PC-9 (cell line): ENCODE measurements at regions not wholly inside any gene's neighbourhood (a gene's known extent, or its start where the extent isn't known, plus 50 kb on each side); places are given as distances from the start of the nearest gene placed in this dataset.
A peak's percentile ranks its signal among the peaks of the same experiment; 100 is the strongest.

ENCODE experiments used
- BruUV-seq: library from RNA; stranded (reverse); fragments of 400-500 nt; replicated peaks from 2 replicates; lab custom pipeline; 2021; lab: Mats Ljungman, UMichigan
- CTCF ChIA-PET: fragments of 300-600 bp; sonication (Branson Sonifier 250); formaldehyde crosslinking; loops from one replicate; lab custom pipeline; 2022; ENCODE audit warnings: antibody characterized with exemption; lab: Charles Lee
- POLR2A ChIA-PET: fragments of 300-600 bp; sonication (Branson Sonifier 250); formaldehyde crosslinking; loops from one replicate; lab custom pipeline; 2022; ENCODE audit warnings: antibody characterized with exemption; ENCODE audit not compliant: unreplicated experiment; lab: Charles Lee
- DNase-seq, 2 experiments: peaks; one replicate each; pipeline versions ENCODE4 v3.0.0 to v3.0.0-alpha.2; 2015 to 2022; ENCODE audit warnings: mixed read lengths in 1 of 2
- H2AFZ ChIP-seq: fragments of 200-600 bp; sonication (generic); 2 replicates; pipeline ENCODE4 v1.8.1; 2017; ENCODE audit warnings: antibody characterized with exemption
- H3F3A ChIP-seq: fragments of 200-600 bp; sonication (generic); 2 replicates; pipeline ENCODE4 v1.8.1; 2017; ENCODE audit warnings: antibody characterized with exemption, mild to moderate bottlenecking, low read depth; ENCODE audit not compliant: insufficient read depth
- H3K27ac ChIP-seq: fragments of 200-600 bp; sonication (generic); 2 replicates; pipeline ENCODE4 v1.6.1; 2016; ENCODE audit warnings: mixed run types
- H3K27me3 ChIP-seq: fragments of 200-600 bp; sonication (generic); 2 replicates; pipeline ENCODE4 v1.6.1; 2016; ENCODE audit warnings: low read depth, mixed run types; ENCODE audit not compliant: insufficient read depth
- H3K36me3 ChIP-seq: fragments of 200-600 bp; sonication (generic); 2 replicates; pipeline ENCODE4 v1.6.1; 2016; ENCODE audit warnings: low read depth, mixed run types
- H3K4me1 ChIP-seq: fragments of 200-600 bp; sonication (generic); replicated peaks from 2 replicates; pipeline ENCODE4 v1.6.1; 2016; ENCODE audit warnings: mixed run types; ENCODE audit not compliant: insufficient read depth
- H3K4me2 ChIP-seq: fragments of 200-600 bp; sonication (generic); 2 replicates; pipeline ENCODE4 v1.6.1; 2017; ENCODE audit warnings: mixed run types
- H3K4me3 ChIP-seq: fragments of 200-600 bp; sonication (generic); 2 replicates; pipeline ENCODE4 v1.6.1; 2016; ENCODE audit warnings: mixed run types
- H3K79me2 ChIP-seq: fragments of 200-600 bp; sonication (generic); 2 replicates; pipeline ENCODE4 v1.6.1; 2017; ENCODE audit warnings: low read depth, mixed run types
- H3K9me2 ChIP-seq: fragments of 200-600 bp; sonication (generic); 2 replicates; pipeline ENCODE4 v1.8.1; 2017; ENCODE audit warnings: mild to moderate bottlenecking; ENCODE audit not compliant: insufficient read depth
- H3K9me3 ChIP-seq: fragments of 200-600 bp; sonication (generic); 2 replicates; pipeline ENCODE4 v1.8.1; 2016; ENCODE audit warnings: low read depth; ENCODE audit not compliant: insufficient read depth
- H4K20me1 ChIP-seq: fragments of 200-600 bp; sonication (generic); 2 replicates; pipeline ENCODE4 v1.8.1; 2017; ENCODE audit not compliant: insufficient read depth
- CTCF ChIP-seq: fragments of 200-600 bp; sonication (generic); conservative IDR thresholded peaks from 2 replicates; pipeline ENCODE4 v1.6.1; 2017; ENCODE audit warnings: mixed run types, antibody characterized with exemption, mild to moderate bottlenecking, moderate library complexity
- EZH2 ChIP-seq: fragments of 200-600 bp; sonication (generic); IDR thresholded peaks from 2 replicates; pipeline ENCODE4 v1.8.0; 2017; ENCODE audit warnings: antibody characterized with exemption, low read depth
- intact Hi-C: fragments of 100-400 bp; cut with micrococcal nuclease; formaldehyde crosslinking; loops from one replicate; pipeline ENCODE4 v1.10.0; 2022; ENCODE audit not compliant: unreplicated experiment

GRCh38 chr12:30041096-30041495, 257.4 kb upstream of the TMTC1 start:
- H3K4me3 ChIP-seq: no peak overlapping the region
- no peak for TF ChIP-seq CTCF
- no peak for TF ChIP-seq EZH2
- H3K27me3 ChIP-seq: no peaks in the 10 kb centered on the region
- POLR2A ChIA-PET: no interaction called here
- intact Hi-C loops: no loop called here
- no peaks in the 10 kb centered on the region for H4K20me1 ChIP-seq
- no peaks in the 10 kb centered on the region for H3K36me3 ChIP-seq
- DNase-seq: no peak
- no peaks in the 10 kb centered on the region for H3K9me3 ChIP-seq
- H3F3A ChIP-seq: no peaks in the 10 kb centered on the region
- no peaks in the 10 kb centered on the region for H3K9me2 ChIP-seq
- H3K4me1 ChIP-seq: no peaks in the 10 kb centered on the region
- no peak overlapping the region for H3K4me2 ChIP-seq
- H3K27ac ChIP-seq: no peak overlapping the region
- no peaks in the 10 kb centered on the region for H3K79me2 ChIP-seq
- no TSS peak for BruUV-seq
- no peak overlapping the region for H2AFZ ChIP-seq
- CTCF ChIA-PET: no interaction called here

- H2AFZ ChIP-seq: no peak overlapping the region
- no peak overlapping the region for H3K4me3 ChIP-seq
- H3K4me2 ChIP-seq: no peak overlapping the region
- no peaks in the 10 kb centered on the region for H3K36me3 ChIP-seq
- H3K27me3 ChIP-seq: no peaks in the 10 kb centered on the region
- intact Hi-C loops: no loop called here
- ChIA-PET CTCF (interaction anchor here (0.6 kb wide), 1 partner anchor 589 kb away, joined by 4 read pairs; no protein-coding TSS in a partner anchor), POLR2A (no interaction called here)
- no TSS peak for BruUV-seq
- H3K79me2 ChIP-seq: no peaks in the 10 kb centered on the region
- TF ChIP-seq CTCF (no peak), EZH2 (no peak)
- no peaks in the 10 kb centered on the region for H4K20me1 ChIP-seq
- peaks cover 8% of the 10 kb centered on the region for H3F3A ChIP-seq
- no peak overlapping the region for H3K27ac ChIP-seq
- no peaks in the 10 kb centered on the region for H3K9me2 ChIP-seq
- peaks cover 4% of the 10 kb centered on the region; the same call in 1 of the 2 replicates for H3K9me3 ChIP-seq
- DNase-seq: no peak
- H3K4me1 ChIP-seq: peaks cover 18% of the 10 kb centered on the region
Measured at GRCh38 chr12:30030693-30031374, 247.1 kb upstream of the TMTC1 start.

GRCh38 chr12:30026621-30027234, 243.0 kb upstream of the TMTC1 start:
- H3K4me3 ChIP-seq: no peak overlapping the region
- peaks cover 8% of the 10 kb centered on the region for H3F3A ChIP-seq
- intact Hi-C loops: no loop called here
- no peaks in the 10 kb centered on the region for H3K9me2 ChIP-seq
- peak overlapping the region; percentile 29; the same call in 1 of the 2 replicates for H3K4me2 ChIP-seq
- TF ChIP-seq CTCF (no peak), EZH2 (no peak)
- peaks cover 18% of the 10 kb centered on the region for H3K4me1 ChIP-seq
- no peaks in the 10 kb centered on the region for H3K79me2 ChIP-seq
- POLR2A ChIA-PET: no interaction called here
- H2AFZ ChIP-seq: no peak overlapping the region; the same call in 1 of the 2 replicates
- CTCF ChIA-PET: no interaction called here
- peaks cover 4% of the 10 kb centered on the region; the same call in 1 of the 2 replicates for H3K9me3 ChIP-seq
- H3K27me3 ChIP-seq: no peaks in the 10 kb centered on the region
- BruUV-seq: no TSS peak
- peak overlapping the region; percentile 53 for H3K27ac ChIP-seq
- H3K36me3 ChIP-seq: no peaks in the 10 kb centered on the region
- H4K20me1 ChIP-seq: no peaks in the 10 kb centered on the region
- peak; percentile 6 to 70 for DNase-seq
